Left hindlimb (tissue), 1 donor: ENCODE measurements at regions not wholly inside any gene's neighbourhood (a gene's known extent, or its start where the extent isn't known, plus 50 kb on each side); places are given as distances from the start of the nearest gene placed in this dataset.

Experiments
- DNase-seq: peaks from one replicate; pipeline ENCODE4 v3.0.0-alpha.2; 2018

GRCh38 chr12:115697340-115697739 lies 580.2 kb downstream of the MED13L start:
- no peak for DNase-seq

GRCh38 chr12:115694564-115694963 lies 582.9 kb downstream of the MED13L start:
- no peak for DNase-seq

DNA sequence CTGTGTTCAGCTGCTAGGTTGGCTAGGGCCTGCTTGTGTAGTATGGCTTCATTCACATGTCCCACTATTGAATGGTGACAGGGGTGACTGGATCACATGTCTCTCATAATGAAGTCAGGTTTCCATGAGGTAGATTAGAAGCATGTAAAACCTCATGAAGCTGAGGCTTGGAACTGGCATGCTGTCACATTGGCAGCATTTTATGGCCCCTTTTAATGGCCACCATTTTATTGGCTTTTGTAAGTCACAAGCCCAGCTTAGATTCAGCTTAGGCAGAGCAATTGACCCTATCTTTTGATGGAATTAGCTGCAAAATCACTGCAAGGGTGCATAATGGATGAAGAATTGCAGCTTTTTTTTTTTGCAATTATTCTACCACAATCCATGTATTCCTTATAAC lies 583.5 kb downstream of the MED13L start:
- no peak for DNase-seq

DNA sequence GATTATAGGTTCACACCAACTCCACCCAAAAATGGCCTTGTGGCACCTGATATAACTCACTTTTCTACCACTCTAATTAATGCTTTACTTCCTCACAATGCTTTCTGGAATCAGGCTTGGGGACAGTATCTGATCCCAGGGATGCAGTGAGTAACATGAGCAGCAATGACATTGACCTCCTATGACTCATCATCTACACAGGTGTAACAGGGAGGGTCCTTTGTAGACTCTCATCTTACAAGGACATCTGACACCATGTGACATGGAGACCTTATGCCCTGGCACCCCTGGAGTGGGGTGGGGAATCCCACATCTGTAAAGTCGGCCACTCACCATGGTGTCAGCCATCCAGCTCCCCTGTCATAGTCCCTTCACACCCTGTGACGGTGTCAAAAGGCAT lies 586.4 kb downstream of the MED13L start:
- DNase-seq = no peak

DNA sequence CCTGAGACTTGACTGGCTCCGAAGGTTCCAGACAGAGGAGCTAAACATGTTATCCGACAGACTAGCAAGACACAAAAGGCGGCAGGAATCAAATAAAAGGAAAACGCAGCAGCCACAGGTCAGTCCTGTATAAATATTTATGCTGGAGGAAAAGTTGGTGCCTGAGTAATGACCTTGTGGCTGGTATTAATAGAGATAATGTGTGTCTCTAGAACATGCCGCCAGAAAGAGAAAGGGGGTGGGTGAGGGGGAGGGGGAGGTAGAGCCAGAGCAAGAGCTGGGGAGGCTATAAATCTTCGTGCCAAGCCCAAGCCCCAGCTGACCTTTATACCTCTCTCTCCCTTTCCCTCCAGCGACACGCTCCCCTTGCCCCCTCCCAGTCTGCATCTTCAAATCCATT lies 590.4 kb downstream of the MED13L start:
- no peak for DNase-seq

GRCh38 chr12:115683240-115683780 lies 594.2 kb downstream of the MED13L start:
- DNase-seq = no peak

DNA sequence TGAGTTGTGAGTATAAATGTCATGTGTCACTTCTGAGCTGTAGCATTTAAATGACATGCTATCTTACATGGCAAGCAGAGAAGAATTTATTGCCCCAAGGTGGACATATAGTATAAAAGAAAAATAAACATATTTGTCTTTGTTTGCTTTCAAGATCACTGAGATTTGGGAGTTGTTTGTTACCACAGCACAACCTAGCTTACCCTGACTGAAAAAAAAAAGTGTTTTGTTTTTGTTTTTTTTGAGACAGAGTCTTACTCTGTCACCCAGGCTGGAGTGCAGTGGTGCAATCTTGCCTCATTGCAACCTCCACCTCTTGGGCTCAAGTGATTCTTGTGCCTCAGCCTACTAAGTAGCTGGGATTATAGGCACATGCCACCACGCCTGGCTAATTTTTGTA lies 596.5 kb downstream of the MED13L start:
- DNase-seq = no peak

GRCh38 chr12:115672506-115673080 lies 604.9 kb downstream of the MED13L start:
- no peak for DNase-seq

GRCh38 chr12:115672086-115672485 lies 605.4 kb downstream of the MED13L start:
- no peak for DNase-seq

DNA sequence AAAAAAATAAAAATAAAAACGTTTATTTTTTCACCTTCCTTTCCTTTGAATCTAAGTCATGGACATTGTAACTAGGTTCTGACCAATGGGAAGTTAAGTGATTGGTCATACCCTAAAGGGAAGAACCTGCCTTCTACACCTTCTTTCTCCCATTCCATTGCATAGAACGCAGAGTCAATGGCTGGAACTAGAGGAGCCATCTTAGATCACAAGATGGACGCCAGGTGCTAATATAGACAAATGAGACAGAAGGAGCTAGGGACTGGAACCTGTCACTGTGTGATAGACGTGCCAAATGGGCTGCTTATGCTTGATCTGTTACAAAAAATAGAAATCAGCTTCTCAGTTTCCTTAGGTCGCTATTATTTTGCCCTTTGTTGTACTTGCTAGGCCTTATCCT lies 606.6 kb downstream of the MED13L start:
- no peak for DNase-seq

GRCh38 chr12:115667116-115667515 lies 610.4 kb downstream of the MED13L start:
- no peak for DNase-seq

DNA sequence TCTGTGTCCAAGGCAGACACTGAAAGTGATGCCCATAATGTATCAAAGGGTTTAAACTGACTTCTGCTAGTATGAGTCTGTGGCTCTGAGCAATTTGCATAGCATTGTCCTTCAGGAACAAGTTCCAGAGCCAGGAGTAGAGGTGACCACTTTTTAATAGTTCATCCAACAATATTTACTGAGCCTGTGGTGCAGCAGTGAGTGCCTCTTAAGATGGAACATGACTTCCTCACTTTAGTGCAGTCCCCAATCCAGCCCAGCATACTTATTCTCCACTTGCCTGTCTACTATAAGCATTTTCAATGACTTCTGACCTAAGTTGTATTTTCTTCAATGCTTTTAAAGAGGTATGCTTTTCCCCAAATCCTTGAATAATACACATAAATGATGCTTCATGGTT lies 611.3 kb downstream of the MED13L start:
- no peak for DNase-seq

- no peak for DNase-seq
Observed at GRCh38 chr12:115661112-115661511, 616.4 kb downstream of the MED13L start.

GRCh38 chr12:115660211-115660805 lies 617.2 kb downstream of the MED13L start:
- DNase-seq = no peak

- DNase-seq = no peak
Observed at GRCh38 chr12:115659422-115659821, 618.1 kb downstream of the MED13L start.

- DNase-seq = no peak
Observed at GRCh38 chr12:115657081-115658013, 620.1 kb downstream of the MED13L start.

GRCh38 chr12:115650026-115650425 lies 627.5 kb downstream of the MED13L start:
- no peak for DNase-seq

DNA sequence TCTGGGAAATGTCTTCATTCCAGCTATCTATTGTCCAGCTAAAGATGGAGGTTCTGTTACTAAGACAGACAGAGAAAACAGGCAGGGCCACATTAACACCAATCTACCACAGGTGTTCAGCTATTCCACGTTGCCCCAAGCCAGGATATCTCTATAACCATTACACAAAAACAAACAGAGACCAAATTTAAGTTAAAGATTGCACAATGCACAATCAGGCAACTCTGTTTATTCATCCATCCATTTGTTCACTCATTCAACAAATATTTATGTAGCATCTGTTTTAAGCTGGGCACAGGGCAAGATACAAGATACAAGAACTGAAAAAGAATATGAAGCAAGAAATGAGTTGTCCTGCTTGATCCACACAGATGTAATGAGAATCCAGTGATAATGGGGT lies 629.0 kb downstream of the MED13L start:
- DNase-seq = no peak

GRCh38 chr12:115646210-115646609 lies 631.3 kb downstream of the MED13L start:
- DNase-seq = no peak

GRCh38 chr12:115640929-115641328 lies 636.6 kb downstream of the MED13L start:
- DNase-seq = no peak

DNA sequence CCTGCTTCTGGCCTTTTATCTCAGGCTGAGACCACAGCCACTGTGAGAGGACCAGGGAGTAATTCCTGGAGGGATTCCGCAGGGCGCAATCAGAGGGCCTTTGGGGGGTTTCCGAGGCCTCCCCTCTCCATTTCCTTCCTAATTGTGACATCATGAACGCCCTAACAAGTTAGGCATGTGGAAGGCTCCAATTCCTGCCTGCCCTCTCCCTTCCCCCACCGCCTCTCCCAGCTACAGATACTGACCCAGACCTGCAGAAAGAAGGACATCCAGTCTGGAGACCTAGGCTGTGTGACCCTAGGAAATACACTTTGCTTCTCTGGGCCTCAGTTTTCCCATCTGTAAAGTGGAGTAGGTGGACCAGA lies 637.9 kb downstream of the MED13L start:
- no peak for DNase-seq

DNA sequence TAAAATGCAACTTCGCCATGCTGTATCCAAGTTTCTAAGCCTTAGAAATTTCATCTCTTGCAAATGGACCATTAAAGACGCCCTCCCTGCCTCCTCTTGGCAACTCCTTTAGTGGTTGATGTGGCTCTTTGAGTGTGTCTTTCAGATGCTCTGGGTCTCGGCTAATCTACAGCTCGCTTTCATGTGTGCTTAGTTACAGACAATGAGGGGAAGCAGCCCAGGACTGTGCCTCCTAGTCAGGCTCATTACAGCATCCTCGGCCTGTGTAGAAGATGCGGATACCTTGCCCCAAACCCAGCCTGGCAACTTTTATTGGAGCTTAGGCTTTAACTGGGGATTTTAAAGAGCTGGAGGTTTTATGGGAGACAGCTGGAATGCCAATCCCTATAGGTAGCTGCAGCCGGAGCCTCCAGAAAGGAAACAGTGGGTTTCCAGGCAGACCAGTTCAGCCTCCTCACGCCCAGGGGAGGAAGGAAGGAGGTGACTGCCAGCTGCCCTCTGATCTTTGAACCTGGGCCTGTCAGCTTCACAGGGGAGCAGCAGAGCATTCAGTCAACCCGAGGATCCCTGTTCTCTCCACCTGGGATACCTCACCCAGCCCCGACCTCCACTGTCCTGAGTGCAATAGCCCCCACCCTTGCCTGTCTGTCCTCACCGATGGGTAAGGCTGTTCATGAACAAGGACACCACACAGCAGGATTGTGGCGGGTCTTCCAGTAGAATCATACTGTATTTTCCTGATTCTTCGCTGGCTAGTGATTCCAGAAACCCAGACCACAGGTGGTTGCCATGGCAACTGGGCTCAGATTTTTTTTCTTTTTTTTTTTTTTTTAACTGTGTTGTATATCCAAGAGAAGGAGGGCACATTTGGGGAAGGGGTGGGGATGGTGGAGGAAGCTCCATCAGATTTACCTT lies 638.5 kb downstream of the MED13L start:
- no peak for DNase-seq

GRCh38 chr12:115636546-115636945 lies 640.9 kb downstream of the MED13L start:
- no peak for DNase-seq
